Cardiac muscle cell (in vitro differentiated cells and primary cell): ENCODE measurements at regions not wholly inside any gene's neighbourhood (a gene's known extent, or its start where the extent isn't known, plus 50 kb on each side); places are given as distances from the start of the nearest gene placed in this dataset.

Experiments
- DNase-seq, 2 donors: peaks; one replicate each; pipeline versions ENCODE4 v3.0.0 to v3.0.0-alpha.2; 2010 to 2017; ENCODE audit warnings: low read depth in 1 of 2, low spot score in 1 of 2
- H3K27ac ChIP-seq: fragments of 200-600 bp; sonication (generic); 2 replicates; pipeline ENCODE4 v1.5.1; 2016
- H3K27me3 ChIP-seq: fragments of 200-600 bp; sonication (generic); 2 replicates; pipeline ENCODE4 v1.6.0; 2016; ENCODE audit warnings: control low read depth
- H3K36me3 ChIP-seq: fragments of 200-600 bp; sonication (generic); 2 replicates; pipeline ENCODE4 v1.5.1; 2016; ENCODE audit warnings: control low read depth
- H3K4me1 ChIP-seq: fragments of 200-600 bp; sonication (generic); 2 replicates; pipeline ENCODE4 v1.8.1; 2017; ENCODE audit warnings: low read depth, mild to moderate bottlenecking, mixed run types
- H3K4me3 ChIP-seq: fragments of 200-600 bp; sonication (generic); 2 replicates; pipeline ENCODE4 v1.5.1; 2016; ENCODE audit warnings: mild to moderate bottlenecking
- H3K9me3 ChIP-seq: fragments of 200-600 bp; sonication (generic); 2 replicates; pipeline ENCODE4 v1.5.1; 2017; ENCODE audit warnings: low read depth, mild to moderate bottlenecking, control low read depth
- CTCF ChIP-seq: IDR thresholded peaks from 2 replicates; pipeline ENCODE4 v1.5.1; 2012; ENCODE audit warnings: low read depth, mild to moderate bottlenecking, low read length

GRCh38 chr3:74434406-74434805 lies 180.1 kb downstream of the CNTN3 start:
- no peaks in the 10 kb centered on the region for H3K27me3 ChIP-seq
- no peaks in the 10 kb centered on the region for H3K4me1 ChIP-seq
- DNase-seq: no peak
- no peak overlapping the region for H3K4me3 ChIP-seq
- no peaks in the 10 kb centered on the region for H3K36me3 ChIP-seq
- H3K27ac ChIP-seq: no peak overlapping the region
- TF ChIP-seq CTCF: no peak
- no peaks in the 10 kb centered on the region for H3K9me3 ChIP-seq

- Histone ChIP-seq H3K27ac (no peak overlapping the region), H3K4me1 (no peaks in the 10 kb centered on the region), H3K27me3 (no peaks in the 10 kb centered on the region), H3K36me3 (no peaks in the 10 kb centered on the region), H3K9me3 (no peaks in the 10 kb centered on the region), H3K4me3 (no peak overlapping the region)
- TF ChIP-seq CTCF: no peak
- peak in 1 of 2 donors; percentile 43 for DNase-seq
Observed at GRCh38 chr3:74426571-74426970, 187.9 kb downstream of the CNTN3 start.

GRCh38 chr3:74423867-74424266 lies 190.6 kb downstream of the CNTN3 start:
- TF ChIP-seq CTCF: no peak
- H3K4me3 ChIP-seq: no peak overlapping the region
- no peaks in the 10 kb centered on the region for H3K36me3 ChIP-seq
- H3K4me1 ChIP-seq: no peaks in the 10 kb centered on the region
- no peaks in the 10 kb centered on the region for H3K27me3 ChIP-seq
- H3K9me3 ChIP-seq: no peaks in the 10 kb centered on the region
- H3K27ac ChIP-seq: no peak overlapping the region
- DNase-seq: no peak

GRCh38 chr3:74420538-74421124 lies 193.8 kb downstream of the CNTN3 start:
- Histone ChIP-seq H3K4me3 (no peak overlapping the region), H3K9me3 (no peaks in the 10 kb centered on the region), H3K36me3 (no peaks in the 10 kb centered on the region), H3K27ac (no peak overlapping the region), H3K4me1 (no peaks in the 10 kb centered on the region), H3K27me3 (no peaks in the 10 kb centered on the region)
- TF ChIP-seq CTCF: no peak
- DNase-seq: no peak

GRCh38 chr3:74415731-74416130 lies 198.7 kb downstream of the CNTN3 start:
- no peak for DNase-seq
- H3K4me3 ChIP-seq: no peak overlapping the region
- H3K9me3 ChIP-seq: no peaks in the 10 kb centered on the region
- TF ChIP-seq CTCF: no peak
- no peak overlapping the region for H3K27ac ChIP-seq
- no peaks in the 10 kb centered on the region for H3K36me3 ChIP-seq
- H3K4me1 ChIP-seq: no peaks in the 10 kb centered on the region
- H3K27me3 ChIP-seq: no peaks in the 10 kb centered on the region
